Mesenteric fat pad (tissue), 1 donor: ENCODE measurements at regions not wholly inside any gene's neighbourhood (a gene's known extent, or its start where the extent isn't known, plus 50 kb on each side); places are given as distances from the start of the nearest gene placed in this dataset.
"Not testable (repeated sequence)": the region's sequence is repeated elsewhere in the genome, so short reads cannot be mapped to it uniquely, and the experiment has no call there.

Source experiments
- DNase-seq: peaks from one replicate; pipeline ENCODE4 v3.0.0-alpha.2; 2020; ENCODE audit warnings: low spot score
- donor health status: DM: yes; HTN: yes; CAD: no.

GRCh38 chr1:149228672-149229585, 125.6 kb upstream of the NBPF9 start:
- DNase-seq: not testable (repeated sequence)

DNA sequence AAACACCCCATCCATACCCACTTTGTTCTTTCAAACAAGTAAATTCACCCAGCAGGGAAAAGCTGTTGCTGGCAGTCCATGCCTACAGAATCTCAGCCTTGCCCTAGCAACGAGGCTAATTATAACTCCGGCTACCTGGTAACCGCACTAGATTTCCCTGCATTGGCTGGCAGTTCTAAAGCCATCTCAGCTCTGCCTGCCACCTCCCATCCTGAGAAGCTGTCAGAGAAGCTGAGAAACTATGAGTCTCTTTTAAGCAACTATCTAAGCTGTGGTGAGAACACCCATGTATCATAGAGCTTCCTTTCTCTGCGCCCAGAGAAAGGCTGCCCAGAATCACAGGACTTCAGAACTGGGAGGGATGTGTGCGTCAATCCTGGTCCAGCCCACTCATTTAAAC, 126.5 kb upstream of the NBPF9 start:
- DNase-seq: not testable (repeated sequence)

GRCh38 chr1:149234926-149235914, 131.9 kb upstream of the NBPF9 start:
- not testable (repeated sequence) for DNase-seq

- not testable (repeated sequence) for DNase-seq
Observed at GRCh38 chr1:149237515-149237914, 134.2 kb upstream of the NBPF9 start.

DNA sequence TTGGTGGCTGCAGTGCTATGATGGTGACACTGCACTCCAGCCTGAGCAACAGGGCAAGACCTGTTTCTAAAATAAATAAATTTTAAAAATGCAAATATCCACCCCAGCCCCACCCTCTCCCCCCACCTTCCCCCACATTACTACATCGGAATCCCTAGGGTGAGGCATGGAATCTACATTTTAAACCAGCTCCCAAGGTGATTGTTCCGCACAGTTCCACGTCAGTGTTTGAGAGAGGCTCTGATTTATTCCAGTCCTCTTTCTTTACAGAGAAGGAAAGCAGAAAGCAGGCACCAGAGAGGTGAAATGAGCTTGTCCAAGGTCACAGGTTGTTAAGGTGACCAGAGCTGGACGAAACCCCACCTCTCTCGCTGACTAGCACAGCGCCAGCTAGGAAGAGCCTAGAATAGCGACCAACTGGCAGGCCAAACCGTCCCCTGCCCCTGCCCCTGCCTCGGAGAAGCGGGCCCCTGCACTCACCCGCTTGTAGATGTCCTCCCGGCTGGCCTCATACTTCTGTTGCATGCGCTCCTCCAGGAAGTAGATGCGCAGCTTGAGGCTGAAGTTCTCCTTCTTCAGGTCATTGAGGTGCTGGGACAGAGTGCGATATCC, 136.7 kb upstream of the NBPF9 start:
- not testable (repeated sequence) for DNase-seq

- DNase-seq: not testable (repeated sequence)
Observed at GRCh38 chr1:149240530-149240929, 137.2 kb upstream of the NBPF9 start.

DNA sequence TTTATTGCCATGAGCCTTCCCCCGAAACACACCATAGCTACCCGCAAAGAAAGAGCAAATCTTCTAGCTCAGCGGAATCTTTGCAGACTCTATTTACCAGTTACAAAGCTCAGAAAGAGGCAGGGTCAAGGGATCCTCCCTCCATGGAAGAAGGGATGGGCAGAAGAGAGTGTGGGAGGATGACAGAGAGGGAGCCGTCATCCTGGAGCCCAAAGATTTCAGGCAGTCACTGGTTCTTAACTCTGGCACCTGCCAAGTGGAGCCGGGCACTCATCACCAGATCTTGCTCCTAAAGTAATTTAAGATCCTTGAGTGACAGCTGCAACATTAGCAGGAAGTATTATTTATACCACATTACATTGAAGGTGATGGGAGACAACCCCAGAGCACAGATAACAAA, 137.9 kb upstream of the NBPF9 start:
- DNase-seq: not testable (repeated sequence)

DNA sequence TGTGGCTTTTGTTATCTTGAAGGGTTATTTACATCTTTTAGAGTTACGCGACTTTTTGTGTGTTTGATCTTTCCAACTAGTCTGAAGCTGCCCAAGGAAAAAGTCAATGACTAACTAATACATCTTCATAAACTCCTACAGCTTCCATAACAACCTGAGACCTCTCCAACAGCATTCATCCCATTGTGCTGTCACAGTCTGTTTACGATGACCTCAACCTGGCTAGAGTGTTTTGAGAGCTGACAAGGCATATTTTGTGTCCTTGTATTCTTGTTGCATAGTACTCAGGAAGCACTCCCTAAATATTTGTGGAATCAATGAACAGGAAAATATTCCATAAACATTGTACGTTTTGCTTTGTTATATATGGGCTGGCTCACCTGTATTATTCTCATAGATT, 140.2 kb upstream of the NBPF9 start:
- DNase-seq: not testable (repeated sequence)

DNA sequence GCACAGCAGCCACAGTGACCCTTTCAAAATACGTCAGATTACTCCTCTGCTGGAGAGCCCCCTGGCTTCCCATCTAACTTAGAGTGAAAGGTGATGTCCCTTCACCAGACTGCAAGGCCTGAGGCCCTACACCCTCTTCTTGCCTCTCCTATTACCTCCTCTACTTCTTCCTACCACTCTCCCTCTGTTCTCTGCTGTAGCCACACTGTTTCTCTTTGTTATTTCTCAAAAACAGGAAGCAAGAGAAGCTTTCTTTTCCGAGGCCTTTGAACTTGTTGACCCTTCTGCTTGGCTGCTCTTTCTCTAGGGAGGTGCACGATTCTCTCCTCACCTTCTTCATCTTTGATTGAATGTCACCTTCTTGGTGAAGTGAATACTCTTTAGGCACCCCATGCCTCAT, 141.3 kb upstream of the NBPF9 start:
- not testable (repeated sequence) for DNase-seq

DNA sequence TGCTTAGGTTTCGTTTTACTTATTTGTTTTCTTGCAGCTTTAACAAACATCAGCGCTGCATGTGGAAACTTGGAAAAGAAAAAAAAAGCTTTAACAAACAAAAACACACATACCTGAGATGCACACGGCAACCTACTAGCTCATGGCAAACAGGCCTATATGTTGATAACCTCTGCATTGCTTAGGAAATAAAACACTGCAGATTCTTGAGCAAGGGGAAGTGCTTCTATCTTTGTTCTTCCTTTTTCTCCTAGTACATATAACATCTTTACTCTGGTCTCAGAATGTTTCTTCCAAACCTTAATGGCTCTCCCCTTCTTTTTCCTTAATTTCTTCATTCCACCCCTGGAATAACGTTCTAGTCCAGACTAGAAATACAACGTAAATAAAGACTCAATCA, 142.9 kb upstream of the NBPF9 start:
- not testable (repeated sequence) for DNase-seq

DNA sequence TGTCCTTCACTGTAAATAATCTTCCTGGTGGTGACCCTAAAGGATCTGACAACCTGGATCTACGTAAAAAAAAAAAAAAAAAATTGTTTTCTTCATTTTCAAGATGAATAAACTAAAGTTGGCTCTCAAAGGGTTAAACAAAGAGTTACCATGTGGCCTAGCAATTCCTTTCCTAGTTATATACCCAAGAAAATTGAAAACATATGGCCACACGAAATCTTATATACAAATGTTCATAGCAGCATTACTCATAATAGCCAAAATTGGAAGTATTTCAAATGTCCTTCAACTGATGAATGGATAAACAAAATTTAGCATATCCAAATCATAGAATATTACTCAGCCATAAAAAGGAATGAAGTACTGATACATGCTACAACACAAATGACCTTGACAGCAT, 145.3 kb upstream of the NBPF9 start:
- not testable (repeated sequence) for DNase-seq

- DNase-seq: not testable (repeated sequence)
Observed at GRCh38 chr1:149249850-149250467, 146.6 kb upstream of the NBPF9 start.

- not testable (repeated sequence) for DNase-seq
Observed at GRCh38 chr1:149254894-149255847, 151.8 kb upstream of the NBPF9 start.

GRCh38 chr1:149260284-149260683, 156.9 kb upstream of the NBPF9 start:
- not testable (repeated sequence) for DNase-seq

- not testable (repeated sequence) for DNase-seq
Observed at GRCh38 chr1:149260736-149261340, 157.5 kb upstream of the NBPF9 start.

- not testable (repeated sequence) for DNase-seq
Observed at GRCh38 chr1:149267287-149267686, 163.9 kb upstream of the NBPF9 start.

DNA sequence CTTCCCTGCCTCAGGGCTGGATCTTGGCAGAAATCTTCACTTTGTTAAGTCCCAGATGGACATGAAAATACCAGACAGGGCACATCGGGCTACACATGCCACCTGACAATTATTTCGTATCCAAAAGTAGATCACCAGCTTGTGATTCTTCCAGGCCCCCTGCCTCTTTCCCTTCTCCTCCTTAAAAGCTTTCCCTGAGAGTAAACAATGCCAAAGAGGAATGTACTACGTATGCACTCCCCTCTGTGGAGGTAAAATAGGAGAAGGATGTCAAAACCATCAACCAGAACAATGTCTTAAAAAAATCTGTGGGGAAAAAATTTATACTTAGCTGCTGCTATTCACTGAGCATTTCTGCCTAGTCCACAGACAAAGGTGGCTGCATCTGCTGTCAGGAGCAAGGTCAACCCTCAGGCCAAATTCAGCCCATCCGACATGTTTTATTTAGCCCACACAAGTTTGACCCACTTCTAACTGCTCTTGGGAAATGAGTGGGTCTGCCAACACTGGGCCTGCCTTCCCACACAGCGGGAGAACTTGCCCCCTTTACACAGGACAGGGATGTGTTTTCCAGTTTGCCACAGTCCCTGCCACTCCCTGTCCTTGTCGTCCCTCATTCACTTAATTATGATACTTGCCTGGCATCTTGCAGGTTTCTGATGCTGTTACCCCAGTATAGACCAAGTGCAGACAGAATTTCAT, 165.8 kb upstream of the NBPF9 start:
- DNase-seq: not testable (repeated sequence)

- DNase-seq: not testable (repeated sequence)
Observed at GRCh38 chr1:149269833-149270232, 166.5 kb upstream of the NBPF9 start.
